Endothelial cell of umbilical vein (primary cell): ENCODE measurements at regions not wholly inside any gene's neighbourhood (a gene's known extent, or its start where the extent isn't known, plus 50 kb on each side); places are given as distances from the start of the nearest gene placed in this dataset.

Experiments used
- EZH2 ChIP-seq: IDR thresholded peaks from 2 replicates; pipeline ENCODE4 v1.6.1; 2012; ENCODE audit warnings: borderline replicate concordance, low read depth, mild to moderate bottlenecking, moderate library complexity, low read length, inconsistent platforms; ENCODE audit not compliant: severe bottlenecking
- FOS ChIP-seq: IDR thresholded peaks from 2 replicates; pipeline ENCODE4 v1.6.1; 2011; ENCODE audit warnings: mild to moderate bottlenecking, low read length, moderate library complexity, borderline replicate concordance; ENCODE audit not compliant: insufficient read depth
- GATA2 ChIP-seq: IDR thresholded peaks from 2 replicates; pipeline ENCODE4 v1.7.0; 2011; ENCODE audit warnings: low read depth, mild to moderate bottlenecking, moderate library complexity, mixed read lengths, low read length; ENCODE audit not compliant: insufficient read length, insufficient read depth
- JUN ChIP-seq: IDR thresholded peaks from 2 replicates; pipeline ENCODE4 v1.6.1; 2011; ENCODE audit warnings: borderline replicate concordance, low read depth; ENCODE audit not compliant: insufficient read length, insufficient read depth
- MYC ChIP-seq: IDR thresholded peaks from one replicate; pipeline ENCODE4 v1.6.1; 2011; ENCODE audit warnings: mild to moderate bottlenecking, low read depth, low read length
- POLR2A ChIP-seq: IDR thresholded peaks from 2 replicates; pipeline ENCODE4 v1.6.1; 2012; ENCODE audit warnings: low read depth, mild to moderate bottlenecking, control low read depth, low read length
- POLR2AphosphoS5 ChIP-seq: IDR thresholded peaks from 2 replicates; pipeline ENCODE4 v1.6.1; 2012; ENCODE audit warnings: low read depth, mild to moderate bottlenecking, control low read depth, low read length, moderate library complexity; ENCODE audit not compliant: insufficient read depth
- TF ChIP-seq, protein P1 (sequence below), 2 donors: IDR thresholded peaks; 1 replicate in 1 of 2; 2 replicates in 1 of 2; pipeline ENCODE4 v1.5.1; 2011; ENCODE audit warnings: low read length in 2 of 2, mild to moderate bottlenecking in 2 of 2, moderate library complexity in 2 of 2, control low read depth in 1 of 2, inconsistent platforms in 1 of 2, low read depth in 1 of 2; ENCODE audit not compliant: insufficient read depth in 1 of 2; ENCODE audit errors: extremely low read depth in 1 of 2
- TF ChIP-seq, protein P2 (sequence below): IDR thresholded peaks from 2 replicates; pipeline ENCODE4 v1.6.1; 2011; ENCODE audit not compliant: insufficient read depth, insufficient read length

DNA sequence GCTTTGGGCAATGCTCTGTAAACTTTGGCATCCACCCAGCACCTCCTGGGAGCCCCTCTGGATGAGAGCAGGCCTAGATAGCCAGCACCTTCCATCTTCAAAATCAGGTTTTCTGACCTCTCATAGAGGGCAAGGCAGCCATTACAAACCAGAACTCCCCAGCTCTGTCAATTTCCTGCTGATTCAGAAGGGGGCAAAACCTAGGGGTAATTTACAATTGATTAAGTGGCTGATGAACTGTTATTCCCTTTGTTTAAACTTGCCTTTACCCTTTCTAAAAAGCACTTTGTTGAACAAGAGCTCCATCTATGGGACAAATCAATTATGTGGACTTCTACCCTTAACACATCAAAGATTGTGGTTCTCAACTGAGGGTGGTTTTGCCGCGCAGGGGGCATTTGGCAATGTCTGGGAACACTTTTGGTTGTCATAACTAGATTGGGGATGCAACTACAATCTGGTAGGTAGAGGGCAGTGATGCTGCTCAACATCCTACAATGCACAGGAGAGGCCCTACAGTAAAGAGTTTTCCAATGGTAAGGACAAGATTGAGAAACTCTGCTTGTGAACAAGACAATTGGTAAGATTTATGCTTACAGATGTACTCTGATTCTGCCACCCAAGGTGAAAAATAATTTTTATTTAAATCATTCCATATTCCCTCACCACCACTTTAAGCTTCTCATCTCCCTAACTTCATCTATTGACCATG lies 184.1 kb downstream of the MARCHF11 start:
- TF ChIP-seq MYC: no peak
- TF ChIP-seq, protein P1, sequence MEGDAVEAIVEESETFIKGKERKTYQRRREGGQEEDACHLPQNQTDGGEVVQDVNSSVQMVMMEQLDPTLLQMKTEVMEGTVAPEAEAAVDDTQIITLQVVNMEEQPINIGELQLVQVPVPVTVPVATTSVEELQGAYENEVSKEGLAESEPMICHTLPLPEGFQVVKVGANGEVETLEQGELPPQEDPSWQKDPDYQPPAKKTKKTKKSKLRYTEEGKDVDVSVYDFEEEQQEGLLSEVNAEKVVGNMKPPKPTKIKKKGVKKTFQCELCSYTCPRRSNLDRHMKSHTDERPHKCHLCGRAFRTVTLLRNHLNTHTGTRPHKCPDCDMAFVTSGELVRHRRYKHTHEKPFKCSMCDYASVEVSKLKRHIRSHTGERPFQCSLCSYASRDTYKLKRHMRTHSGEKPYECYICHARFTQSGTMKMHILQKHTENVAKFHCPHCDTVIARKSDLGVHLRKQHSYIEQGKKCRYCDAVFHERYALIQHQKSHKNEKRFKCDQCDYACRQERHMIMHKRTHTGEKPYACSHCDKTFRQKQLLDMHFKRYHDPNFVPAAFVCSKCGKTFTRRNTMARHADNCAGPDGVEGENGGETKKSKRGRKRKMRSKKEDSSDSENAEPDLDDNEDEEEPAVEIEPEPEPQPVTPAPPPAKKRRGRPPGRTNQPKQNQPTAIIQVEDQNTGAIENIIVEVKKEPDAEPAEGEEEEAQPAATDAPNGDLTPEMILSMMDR (IDR thresholded peaks at IDR 0.05; ENCODE audit: extremely low read depth in 1 of 2, insufficient read depth in 1 of 2, low read depth in 1 of 2, low read length in 2 of 2): peak; percentile 54 to 60
- TF ChIP-seq POLR2A: no peak
- no peak for TF ChIP-seq EZH2
- no peak for TF ChIP-seq JUN
- TF ChIP-seq POLR2AphosphoS5: no peak
- TF ChIP-seq, protein P2, sequence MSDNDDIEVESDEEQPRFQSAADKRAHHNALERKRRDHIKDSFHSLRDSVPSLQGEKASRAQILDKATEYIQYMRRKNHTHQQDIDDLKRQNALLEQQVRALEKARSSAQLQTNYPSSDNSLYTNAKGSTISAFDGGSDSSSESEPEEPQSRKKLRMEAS: no peak
- no peak for TF ChIP-seq GATA2
- no peak for TF ChIP-seq FOS
